Skeletal muscle tissue (tissue), 3 donors: ENCODE measurements at regions not wholly inside any gene's neighbourhood (a gene's known extent, or its start where the extent isn't known, plus 50 kb on each side); places are given as distances from the start of the nearest gene placed in this dataset.

Source experiments
- H3K27ac ChIP-seq: one replicate; pipeline ENCODE4 v1.7.0; 2013; ENCODE audit warnings: mild to moderate bottlenecking, low read depth, low read length, inconsistent platforms
- H3K27me3 ChIP-seq, 3 donors: one replicate each; pipeline ENCODE4 v1.7.0; 2013; ENCODE audit warnings: low read length in 3 of 3; ENCODE audit not compliant: control insufficient read depth in 3 of 3, insufficient read depth in 3 of 3
- H3K36me3 ChIP-seq, 3 donors: one replicate each; pipeline ENCODE4 v1.7.0; 2013; ENCODE audit warnings: low read length in 3 of 3; ENCODE audit not compliant: control insufficient read depth in 3 of 3, insufficient read depth in 3 of 3
- H3K4me1 ChIP-seq, 3 donors: one replicate each; pipeline ENCODE4 v1.7.0; 2013; ENCODE audit warnings: low read length in 3 of 3, mild to moderate bottlenecking in 3 of 3; ENCODE audit not compliant: control insufficient read depth in 3 of 3, insufficient read depth in 3 of 3
- H3K4me3 ChIP-seq, 3 donors: one replicate each; pipeline ENCODE4 v1.7.0; 2013; ENCODE audit warnings: low read length in 3 of 3
- H3K9ac ChIP-seq, 3 donors: one replicate each; pipeline ENCODE4 v1.7.0; 2013; ENCODE audit warnings: low read length in 3 of 3, mild to moderate bottlenecking in 3 of 3, moderate library complexity in 2 of 3, low read depth in 1 of 3
- H3K9me3 ChIP-seq, 3 donors: one replicate each; pipeline ENCODE4 v1.7.0; 2013; ENCODE audit warnings: low read length in 3 of 3; ENCODE audit not compliant: control insufficient read depth in 3 of 3
- donor health status: Osteomylitis.

- no peak overlapping the region for H3K27ac ChIP-seq
These were observed 186.2 kb downstream of the RHOU start for GRCh38 chr1:228921481-228921880.

GRCh38 chr1:228922722-228923376, 187.6 kb downstream of the RHOU start:
- peaks cover 0 to 3% (median 0%) of the 10 kb centered on the region in 3 donors for H3K27me3 ChIP-seq
- H3K36me3 ChIP-seq: no peaks in the 10 kb centered on the region
- H3K9ac ChIP-seq: no peak overlapping the region
- no peaks in the 10 kb centered on the region for H3K4me1 ChIP-seq
- H3K9me3 ChIP-seq: no peaks in the 10 kb centered on the region
- no peak overlapping the region for H3K27ac ChIP-seq
- H3K4me3 ChIP-seq: no peak overlapping the region

More at GRCh38 chr1:228921481-228921880, 186.2 kb downstream of the RHOU start:
- Histone ChIP-seq H3K9ac (no peak overlapping the region), H3K4me3 (no peak overlapping the region), H3K27me3 (peaks cover 0 to 3% (median 0%) of the 10 kb centered on the region in 3 donors), H3K36me3 (no peaks in the 10 kb centered on the region), H3K9me3 (no peaks in the 10 kb centered on the region), H3K4me1 (no peaks in the 10 kb centered on the region)

GRCh38 chr1:228923973-228924686, 188.9 kb downstream of the RHOU start:
- no peak overlapping the region for H3K27ac ChIP-seq
- H3K4me3 ChIP-seq: no peak overlapping the region
- H3K4me1 ChIP-seq: no peaks in the 10 kb centered on the region
- no peak overlapping the region for H3K9ac ChIP-seq
- peaks cover 0 to 3% (median 0%) of the 10 kb centered on the region in 3 donors for H3K27me3 ChIP-seq
- no peaks in the 10 kb centered on the region for H3K36me3 ChIP-seq
- H3K9me3 ChIP-seq: no peaks in the 10 kb centered on the region

GRCh38 chr1:228925691-228926090, 190.4 kb downstream of the RHOU start:
- Histone ChIP-seq H3K27me3 (no peaks in the 10 kb centered on the region), H3K4me3 (no peak overlapping the region), H3K27ac (no peak overlapping the region), H3K9me3 (no peaks in the 10 kb centered on the region), H3K36me3 (no peaks in the 10 kb centered on the region), H3K4me1 (peaks cover 0 to 4% (median 0%) of the 10 kb centered on the region in 3 donors), H3K9ac (no peak overlapping the region)

- H3K4me1 ChIP-seq: peaks cover 0 to 6% (median 0%) of the 10 kb centered on the region in 3 donors
- H3K4me3 ChIP-seq: no peak overlapping the region
- H3K9me3 ChIP-seq: no peaks in the 10 kb centered on the region
- no peak overlapping the region for H3K27ac ChIP-seq
- H3K27me3 ChIP-seq: no peaks in the 10 kb centered on the region
- no peak overlapping the region for H3K9ac ChIP-seq
- H3K36me3 ChIP-seq: no peaks in the 10 kb centered on the region
These were observed 192.1 kb downstream of the RHOU start for GRCh38 chr1:228927421-228927820.

- no peaks in the 10 kb centered on the region for H3K9me3 ChIP-seq
- H3K4me1 ChIP-seq: peaks cover 0 to 6% (median 0%) of the 10 kb centered on the region in 3 donors
- no peaks in the 10 kb centered on the region for H3K36me3 ChIP-seq
- no peak overlapping the region for H3K9ac ChIP-seq
- no peaks in the 10 kb centered on the region for H3K27me3 ChIP-seq
- no peak overlapping the region for H3K4me3 ChIP-seq
- no peak overlapping the region for H3K27ac ChIP-seq
These were observed 192.9 kb downstream of the RHOU start for GRCh38 chr1:228927946-228928898.

- Histone ChIP-seq H3K27ac (no peak overlapping the region), H3K9ac (no peak overlapping the region), H3K4me1 (peaks cover 0 to 6% (median 0%) of the 10 kb centered on the region in 3 donors), H3K36me3 (no peaks in the 10 kb centered on the region), H3K9me3 (no peaks in the 10 kb centered on the region), H3K27me3 (no peaks in the 10 kb centered on the region), H3K4me3 (no peak overlapping the region)
These were observed 194.3 kb downstream of the RHOU start for GRCh38 chr1:228929476-228930027.

- Histone ChIP-seq H3K27ac (no peak overlapping the region), H3K36me3 (no peaks in the 10 kb centered on the region), H3K9ac (no peak overlapping the region), H3K9me3 (no peaks in the 10 kb centered on the region), H3K27me3 (no peaks in the 10 kb centered on the region), H3K4me1 (peaks cover 0 to 6% (median under 1%) of the 10 kb centered on the region in 3 donors), H3K4me3 (no peak overlapping the region)
These were observed 195.2 kb downstream of the RHOU start for GRCh38 chr1:228930479-228930957.

- Histone ChIP-seq H3K9ac (no peak overlapping the region), H3K9me3 (no peaks in the 10 kb centered on the region), H3K4me3 (no peak overlapping the region), H3K27ac (no peak overlapping the region), H3K36me3 (no peaks in the 10 kb centered on the region), H3K27me3 (no peaks in the 10 kb centered on the region), H3K4me1 (peaks cover 20 to 26% (median 22%) of the 10 kb centered on the region in 3 donors)
These were observed 198.5 kb downstream of the RHOU start for GRCh38 chr1:228933753-228934152.
